K562 (cell line): ENCODE measurements at regions not wholly inside any gene's neighbourhood (a gene's known extent, or its start where the extent isn't known, plus 50 kb on each side); places are given as distances from the start of the nearest gene placed in this dataset.

Experiments used
- ATAC-seq: fragments of 200-7000 bp; cut with Tn5 transposase; 3 replicates; pipeline ENCODE4 v1.9.1; 2020; ENCODE audit warnings: moderate library complexity
- BruUV-seq: library from RNA; stranded (reverse); fragments of 400-500 nt; replicated peaks from 2 replicates; lab custom pipeline; 2021; lab: Mats Ljungman, UMichigan
- CTCF ChIA-PET: fragments of 300-600 bp; formaldehyde crosslinking; extraction: SDS; loops from one replicate; lab custom pipeline; 2021; ENCODE audit warnings: low intra/inter-chr PET ratio; lab: Yijun Ruan, JAX
- POLR2A ChIA-PET: fragments of 300-600, 350-650 bp; sonication (Branson Sonifier 250); formaldehyde crosslinking; extraction: SDS; loops from one replicate; lab custom pipeline; 2021; ENCODE audit warnings: antibody characterized with exemption, inconsistent platforms; lab: Yijun Ruan, JAX
- DNase-seq, 4 experiments: peaks; one replicate each; pipeline versions ENCODE4 v3.0.0 to v3.0.0-alpha.2; 2011 to 2018; ENCODE audit warnings: low spot score in 3 of 4, mixed read lengths in 3 of 4; ENCODE audit errors: extremely low read depth in 1 of 4
- FAIRE-seq: peaks from 2 replicates; lab custom pipeline; 2011; peaks lifted over from hg19 to GRCh38; lab: Jason Lieb, UNC
- H2AFZ ChIP-seq: 2 replicates; pipeline ENCODE4 v1.6.0; 2011; ENCODE audit warnings: low read depth, low read length, control low read depth, inconsistent platforms
- H3K27ac ChIP-seq: fragments of 200-600 bp; 3 replicates; pipeline ENCODE4 v1.8.0; 2011; ENCODE audit warnings: low read depth, mild to moderate bottlenecking, control low read depth, inconsistent platforms, low read length, moderate library complexity, mixed read lengths; ENCODE audit errors: extremely low read depth
- H3K27me3 ChIP-seq, 2 experiments: fragments of 300-600 bp in 1 of 2; 2 replicates in 1 of 2; 3 replicates in 1 of 2; pipeline versions ENCODE4 v1.6.0 to v1.8.0; 2011; ENCODE audit warnings: inconsistent platforms in 2 of 2, low read length in 2 of 2, mild to moderate bottlenecking in 1 of 2, mixed read lengths in 1 of 2, moderate library complexity in 1 of 2; ENCODE audit not compliant: control insufficient read depth in 2 of 2, insufficient read depth in 2 of 2
- H3K36me3 ChIP-seq: fragments of 300-600 bp; 3 replicates; pipeline ENCODE4 v1.8.0; 2011; ENCODE audit warnings: mild to moderate bottlenecking, low read length, inconsistent platforms; ENCODE audit not compliant: control insufficient read depth, insufficient read depth
- H3K4me1 ChIP-seq, 2 experiments: fragments of 200-600 bp in 1 of 2; replicated peaks in 1 of 2; 2 replicates in 1 of 2; 3 replicates in 1 of 2; pipeline versions ENCODE4 v1.5.1 to v1.8.0; 2011; ENCODE audit warnings: inconsistent platforms in 2 of 2, low read length in 2 of 2, mild to moderate bottlenecking in 1 of 2, mixed read lengths in 1 of 2, moderate library complexity in 1 of 2; ENCODE audit not compliant: control insufficient read depth in 2 of 2, insufficient read depth in 2 of 2
- H3K4me2 ChIP-seq: 2 replicates; pipeline ENCODE4 v1.6.1; 2011; ENCODE audit warnings: low read length, control low read depth, inconsistent platforms, mixed read lengths; ENCODE audit not compliant: insufficient read depth
- H3K4me3 ChIP-seq: fragments of 200-600 bp; sonication (generic), shearing (Covaris generic); 2 replicates; pipeline ENCODE4 v1.5.1; 2016; ENCODE audit warnings: control low read depth, inconsistent platforms
- H3K79me2 ChIP-seq: fragments of 200-600 bp; 3 replicates; pipeline ENCODE4 v1.8.0; 2011; ENCODE audit warnings: low read length, inconsistent platforms; ENCODE audit not compliant: control insufficient read depth, insufficient read depth
- H3K9ac ChIP-seq, 2 experiments: 2 replicates each; pipeline versions ENCODE4 v1.6.0 to v1.6.1; 2011; ENCODE audit warnings: low read depth in 2 of 2, low read length in 2 of 2, control low read depth in 1 of 2, inconsistent platforms in 1 of 2, mild to moderate bottlenecking in 1 of 2, mixed read lengths in 1 of 2; ENCODE audit not compliant: insufficient read depth in 1 of 2
- H3K9me1 ChIP-seq: one replicate; pipeline ENCODE4 v1.6.0; 2011; ENCODE audit warnings: inconsistent platforms, mild to moderate bottlenecking, low read length, moderate library complexity; ENCODE audit not compliant: control insufficient read depth, insufficient read depth
- H3K9me3 ChIP-seq: replicated peaks from 2 replicates; pipeline ENCODE4 v1.5.1; 2011; ENCODE audit warnings: low read depth, low read length, inconsistent platforms; ENCODE audit not compliant: control insufficient read depth, insufficient read depth
- H4K20me1 ChIP-seq: replicated peaks from 2 replicates; pipeline ENCODE4 v1.6.1; 2011; ENCODE audit warnings: low read length, inconsistent platforms, mixed read lengths; ENCODE audit not compliant: control insufficient read depth, insufficient read depth
- CUX1 ChIP-seq: fragments of 200-800 bp; sonication (Bioruptor generic); IDR thresholded peaks from 2 replicates; pipeline ENCODE4 v1.6.1; 2016; ENCODE audit warnings: missing genetic modification characterization, missing compliant biosample characterization
- DNMT1 ChIP-seq: fragments of 450-650 bp; IDR thresholded peaks from 2 replicates; pipeline ENCODE4 v1.6.1; 2016; ENCODE audit warnings: antibody characterized with exemption, mild to moderate bottlenecking
- FOS ChIP-seq: IDR thresholded peaks from 3 replicates; pipeline ENCODE4 v1.6.1; 2011; ENCODE audit not compliant: insufficient read length; ENCODE audit errors: extremely low read depth
- HDAC6 ChIP-seq: IDR thresholded peaks from 2 replicates; pipeline ENCODE4 v1.6.1; 2012; ENCODE audit warnings: low read depth, mild to moderate bottlenecking, control low read depth, inconsistent platforms, low read length, moderate library complexity
- KAT2B ChIP-seq: IDR thresholded peaks from one replicate; pipeline ENCODE4 v1.6.1; 2012; ENCODE audit warnings: low read depth, mild to moderate bottlenecking, control low read depth, inconsistent platforms, low read length, moderate library complexity
- OTX1 ChIP-seq: fragments of 450-650 bp; formaldehyde crosslinking; IDR thresholded peaks from 2 replicates; pipeline ENCODE4 v1.4.0; 2022; ENCODE audit warnings: mild to moderate bottlenecking
- RAD21 ChIP-seq, 2 experiments: fragments of 250-450 bp in 1 of 2; fragments of 450-650 bp in 1 of 2; sonication (Bioruptor Pico) in 1 of 2; formaldehyde crosslinking in 1 of 2; IDR thresholded peaks in 1 of 2; conservative IDR thresholded peaks in 1 of 2; 2 replicates each; pipeline versions ENCODE4 v1.4.0 to v1.8.0; 2020 to 2022; ENCODE audit warnings: mild to moderate bottlenecking in 2 of 2, moderate library complexity in 1 of 2
- TCF3 ChIP-seq: sonication (generic); formaldehyde crosslinking; IDR thresholded peaks from 2 replicates; pipeline ENCODE4 v1.4.0; 2020; ENCODE audit warnings: mild to moderate bottlenecking, missing genetic modification reagents
- ZZZ3 ChIP-seq: fragments of 450-650 bp; IDR thresholded peaks from 2 replicates; pipeline ENCODE4 v1.6.1; 2016; ENCODE audit warnings: antibody characterized with exemption, mild to moderate bottlenecking, moderate library complexity
- WGBS: fragments of 100-300 bp; shearing (Covaris generic); methylation state at CpG from one replicate; pipeline ENCODE4 v1.1.6; 2016; ENCODE audit warnings: low coverage, mixed read lengths; ENCODE audit not compliant: insufficient coverage; ENCODE audit errors: missing lambda C conversion rate; 5-methylcytosine and 5-hydroxymethylcytosine counted together
- in situ Hi-C: fragments of 300-500 bp; cut with MboI; formaldehyde crosslinking; loops from 4 replicates; pipeline ENCODE4 v1.15.0; 2018; ENCODE audit warnings: inconsistent platforms, mixed read lengths
- intact Hi-C: fragments of 100-400 bp; cut with micrococcal nuclease; formaldehyde crosslinking; loops from 2 replicates; pipeline ENCODE4 v1.14.2; 2022

- no peak for DNase-seq
- no peaks in the 10 kb centered on the region for H3K27me3 ChIP-seq
- no peaks in the 10 kb centered on the region for H3K9me1 ChIP-seq
- H3K79me2 ChIP-seq = no peaks in the 10 kb centered on the region
- ATAC-seq = no peak
- ChIA-PET CTCF (no interaction called here), POLR2A (interaction anchor here (0.7 kb wide), 1 partner anchor 10 kb away, joined by 3 read pairs; no protein-coding TSS in a partner anchor)
- no peak overlapping the region for H3K4me2 ChIP-seq
- H3K4me1 ChIP-seq = no peaks in the 10 kb centered on the region
- 0% methylated on average over 4 of the region's 4 CpGs for WGBS
- no peak overlapping the region for H3K9ac ChIP-seq
- no peak overlapping the region for H3K4me3 ChIP-seq
- FAIRE-seq = no peak
- no peaks in the 10 kb centered on the region for H3K36me3 ChIP-seq
- H4K20me1 ChIP-seq = no peaks in the 10 kb centered on the region
- no peaks in the 10 kb centered on the region for H3K9me3 ChIP-seq
- intact Hi-C loops = no loop called here
- in situ Hi-C loops = no loop called here
- BruUV-seq = no TSS peak
- TF ChIP-seq OTX1 (CRISPR knock-in tag) = no peak
- H2AFZ ChIP-seq = no peak overlapping the region
- H3K27ac ChIP-seq = no peak overlapping the region
Observed at GRCh38 chr2:117674172-117674571, 140.3 kb upstream of the DDX18 start.

DNA sequence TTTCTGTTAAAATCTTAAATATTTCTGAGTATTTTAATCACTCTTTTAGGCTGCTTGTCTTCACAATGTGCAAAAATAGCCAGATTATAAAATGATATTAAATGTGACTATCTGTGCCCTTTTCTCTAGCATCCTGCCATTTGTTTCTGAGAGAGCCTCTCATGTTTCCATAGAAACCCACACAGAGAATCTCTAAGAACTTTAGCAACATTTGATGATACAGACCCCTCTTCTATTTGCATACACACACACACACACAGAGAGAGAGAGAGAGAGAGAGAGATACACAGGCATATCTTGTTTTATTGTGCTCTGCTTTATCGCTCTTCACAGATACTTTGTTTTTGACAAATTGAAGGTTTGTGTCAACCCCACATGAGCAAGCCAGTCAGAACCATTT is 134.5 kb upstream of the DDX18 start:
- Histone ChIP-seq H3K4me2 (no peak overlapping the region), H3K4me1 (no peaks in the 10 kb centered on the region)
- CTCF ChIA-PET = no interaction called here

More for the DNA sequence above, 134.5 kb upstream of the DDX18 start:
- in situ Hi-C loops (no loop called here), intact Hi-C loops (no loop called here)
- no peak for ATAC-seq
- Histone ChIP-seq H3K27ac (no peak overlapping the region), H3K4me3 (no peak overlapping the region), H4K20me1 (no peaks in the 10 kb centered on the region), H3K9me1 (no peaks in the 10 kb centered on the region), H3K9ac (no peak overlapping the region), H3K27me3 (no peaks in the 10 kb centered on the region), H3K36me3 (no peaks in the 10 kb centered on the region), H2AFZ (no peak overlapping the region), H3K79me2 (no peaks in the 10 kb centered on the region), H3K9me3 (no peaks in the 10 kb centered on the region)
- WGBS = 7% methylated on average over 1 of the region's 1 CpG
- POLR2A ChIA-PET = no interaction called here
- DNase-seq = no peak
- TF ChIP-seq FOS (no peak), KAT2B (no peak), CUX1 (CRISPR knock-in tag) (no peak), TCF3 (CRISPR knock-in tag) (no peak), RAD21 (CRISPR knock-in tag; conservative IDR thresholded peaks at IDR 0.05 in 1 of 2, IDR thresholded peaks at IDR 0.05 in 1 of 2) (no peak), HDAC6 (no peak), DNMT1 (no peak), ZZZ3 (no peak)
- FAIRE-seq = no peak
- BruUV-seq = no TSS peak
